ENCODE measurements at regions not wholly inside any gene's neighbourhood (a gene's known extent, or its start where the extent isn't known, plus 50 kb on each side); places are given as distances from the start of the nearest gene placed in this dataset.

DNA sequence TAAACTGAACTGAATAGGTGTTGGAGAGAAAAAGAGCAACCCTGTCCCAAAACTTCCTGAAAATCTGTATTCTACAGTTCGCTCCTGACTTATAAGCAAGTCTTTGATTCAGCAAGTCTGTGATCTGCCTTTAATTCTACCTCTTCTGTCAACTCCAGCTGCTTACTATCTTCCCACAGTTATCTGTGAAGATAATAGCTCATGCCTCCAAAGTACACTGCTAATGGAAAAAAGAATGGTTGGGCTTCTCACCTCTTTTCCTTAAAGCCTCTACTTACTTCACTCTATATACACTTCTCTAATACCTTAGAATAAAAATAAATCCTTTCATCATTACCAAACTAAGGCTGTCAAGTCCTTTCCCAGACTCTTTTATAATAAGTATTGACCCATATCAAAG lies 391.5 kb upstream of the MIR17HG start:
- TF ChIP-seq, protein P1, sequence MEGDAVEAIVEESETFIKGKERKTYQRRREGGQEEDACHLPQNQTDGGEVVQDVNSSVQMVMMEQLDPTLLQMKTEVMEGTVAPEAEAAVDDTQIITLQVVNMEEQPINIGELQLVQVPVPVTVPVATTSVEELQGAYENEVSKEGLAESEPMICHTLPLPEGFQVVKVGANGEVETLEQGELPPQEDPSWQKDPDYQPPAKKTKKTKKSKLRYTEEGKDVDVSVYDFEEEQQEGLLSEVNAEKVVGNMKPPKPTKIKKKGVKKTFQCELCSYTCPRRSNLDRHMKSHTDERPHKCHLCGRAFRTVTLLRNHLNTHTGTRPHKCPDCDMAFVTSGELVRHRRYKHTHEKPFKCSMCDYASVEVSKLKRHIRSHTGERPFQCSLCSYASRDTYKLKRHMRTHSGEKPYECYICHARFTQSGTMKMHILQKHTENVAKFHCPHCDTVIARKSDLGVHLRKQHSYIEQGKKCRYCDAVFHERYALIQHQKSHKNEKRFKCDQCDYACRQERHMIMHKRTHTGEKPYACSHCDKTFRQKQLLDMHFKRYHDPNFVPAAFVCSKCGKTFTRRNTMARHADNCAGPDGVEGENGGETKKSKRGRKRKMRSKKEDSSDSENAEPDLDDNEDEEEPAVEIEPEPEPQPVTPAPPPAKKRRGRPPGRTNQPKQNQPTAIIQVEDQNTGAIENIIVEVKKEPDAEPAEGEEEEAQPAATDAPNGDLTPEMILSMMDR (IDR thresholded peaks at IDR 0.05) = no peak
- TF ChIP-seq EP300 (IDR thresholded peaks at IDR 0.05) (no peak), POLR2A (IDR thresholded peaks at IDR 0.05) (no peak), POLR2AphosphoS5 (IDR thresholded peaks at IDR 0.05) (no peak)
- Histone ChIP-seq H3K9me3 (no peaks in the 10 kb centered on the region), H3K4me1 (no peaks in the 10 kb centered on the region), H3K36me3 (no peaks in the 10 kb centered on the region), H3K27ac (no peak overlapping the region), H3K27me3 (no peaks in the 10 kb centered on the region), H3K4me3 (no peak overlapping the region)
- WGBS, 2 donors = 72 to 81% methylated on average over 1 of the region's 1 CpG
- intact Hi-C loops (cut with DNase I) = no loop called here
- no peak for DNase-seq

- TF ChIP-seq POLR2AphosphoS5 (IDR thresholded peaks at IDR 0.05) (no peak), POLR2A (IDR thresholded peaks at IDR 0.05) (no peak), EP300 (IDR thresholded peaks at IDR 0.05) (no peak)
- TF ChIP-seq, protein P1 (IDR thresholded peaks at IDR 0.05) = no peak
- no peak for DNase-seq
- Histone ChIP-seq H3K4me3 (no peak overlapping the region), H3K4me1 (no peaks in the 10 kb centered on the region), H3K36me3 (no peaks in the 10 kb centered on the region), H3K9me3 (no peaks in the 10 kb centered on the region), H3K27ac (no peak overlapping the region), H3K27me3 (no peaks in the 10 kb centered on the region)
- intact Hi-C loops (cut with DNase I) = no loop called here
- WGBS, 2 donors = 65 to 81% methylated on average over 2 of the region's 2 CpGs
Observed at GRCh38 chr13:90958866-90959265, 388.6 kb upstream of the MIR17HG start.

DNA sequence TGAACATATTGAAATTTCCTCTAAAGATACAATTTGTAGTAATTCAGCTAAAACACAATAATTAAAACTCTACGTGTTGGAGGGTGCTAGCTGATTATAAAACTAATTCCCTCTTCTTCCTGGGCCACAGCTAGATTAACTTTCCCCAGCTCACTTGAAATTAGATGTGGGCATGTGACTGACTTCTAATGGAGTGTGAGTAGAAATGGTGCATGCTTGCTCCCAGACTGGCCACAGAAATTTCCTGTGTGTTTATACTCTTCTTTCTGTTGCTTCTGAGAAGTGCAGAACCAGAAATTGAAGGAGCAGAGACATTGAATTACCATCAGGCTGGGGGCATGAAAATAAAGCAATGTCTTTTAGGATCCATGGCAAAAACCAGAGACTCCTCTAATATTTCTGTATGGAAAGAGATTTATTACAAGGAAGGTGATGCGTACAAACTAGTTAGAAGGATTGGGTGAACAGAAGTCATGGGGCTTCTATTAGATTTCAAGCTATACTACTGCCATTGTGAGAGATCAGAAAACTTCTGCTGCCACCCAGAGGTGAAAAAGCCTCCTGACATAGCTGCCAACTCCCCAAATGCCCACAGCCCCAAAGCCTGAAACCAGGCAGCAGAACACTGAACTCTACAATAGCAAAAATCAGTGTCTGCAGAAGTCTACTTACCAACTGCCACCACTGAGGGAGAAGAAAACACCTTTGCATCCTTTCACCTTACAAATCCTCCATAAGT lies 379.2 kb upstream of the MIR17HG start:
- Histone ChIP-seq H3K4me3 (no peak overlapping the region), H3K27ac (peak overlapping the region in 1 of 4 donors; percentile 11), H3K9me3 (no peaks in the 10 kb centered on the region), H3K36me3 (no peaks in the 10 kb centered on the region), H3K4me1 (peaks cover 0 to 27% (median 4%) of the 10 kb centered on the region in 4 donors), H3K27me3 (no peaks in the 10 kb centered on the region)
- no peak for DNase-seq
- TF ChIP-seq POLR2AphosphoS5 (IDR thresholded peaks at IDR 0.05) = no peak
- TF ChIP-seq, protein P1 (IDR thresholded peaks at IDR 0.05) = no peak
- no peak for TF ChIP-seq EP300 (IDR thresholded peaks at IDR 0.05)
- 30 to 46% methylated on average over 2 of the region's 2 CpGs for WGBS, 2 donors
- intact Hi-C loops (cut with DNase I) = no loop called here

DNA sequence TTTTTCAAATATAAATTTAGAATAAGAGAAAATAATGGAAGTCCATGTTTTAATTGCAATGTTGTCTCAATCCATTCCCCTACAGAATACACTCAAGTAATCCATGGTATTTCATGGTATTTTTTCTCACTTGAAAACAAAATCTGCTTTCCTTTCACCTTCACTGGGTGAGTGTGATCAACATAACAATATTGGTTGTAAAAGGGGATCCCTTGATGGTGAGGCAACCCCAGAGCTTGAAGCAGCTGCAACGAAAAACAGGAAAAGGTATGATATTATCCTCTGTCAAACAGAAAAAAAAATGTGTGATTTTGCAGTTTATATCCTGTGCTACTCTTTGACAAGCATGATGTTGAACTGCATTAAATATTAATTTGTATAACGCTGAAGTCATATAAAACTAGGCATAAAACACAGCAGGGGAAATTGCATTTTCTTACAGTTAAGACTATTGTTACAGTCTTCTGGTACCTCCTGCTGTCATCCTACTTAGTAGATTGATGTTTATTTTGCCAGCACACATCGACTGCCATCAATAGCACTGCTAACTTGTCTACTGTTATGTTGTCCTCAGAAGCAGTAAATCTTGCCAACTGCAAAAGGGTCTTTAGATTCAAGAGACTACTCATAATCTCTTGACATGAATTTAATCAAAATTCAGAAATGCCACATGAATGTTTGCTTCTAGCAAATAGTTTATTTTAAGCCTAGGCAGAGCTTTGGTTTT lies 373.1 kb upstream of the MIR17HG start:
- H3K36me3 ChIP-seq = no peaks in the 10 kb centered on the region
- DNase-seq = no peak
- H3K27ac ChIP-seq = no peak overlapping the region
- peaks cover 0 to 3% (median 0%) of the 10 kb centered on the region in 4 donors for H3K4me1 ChIP-seq
- H3K9me3 ChIP-seq = no peaks in the 10 kb centered on the region
- TF ChIP-seq EP300 (IDR thresholded peaks at IDR 0.05) (no peak), POLR2AphosphoS5 (IDR thresholded peaks at IDR 0.05) (no peak), POLR2A (IDR thresholded peaks at IDR 0.05) (no peak)
- TF ChIP-seq, protein P1 (IDR thresholded peaks at IDR 0.05) = no peak
- 21 to 23% methylated on average over 3 of the region's 3 CpGs for WGBS, 2 donors
- intact Hi-C loops (cut with DNase I) = no loop called here
- no peaks in the 10 kb centered on the region for H3K27me3 ChIP-seq
- H3K4me3 ChIP-seq = no peak overlapping the region

Data from sigmoid colon (tissue), 6 donors.